ENCODE measurements at regions not wholly inside any gene's neighbourhood (a gene's known extent, or its start where the extent isn't known, plus 50 kb on each side); places are given as distances from the start of the nearest gene placed in this dataset.

GRCh38 chr5:167507463-167508233 is 783.8 kb upstream of the WWC1 start:
- no peak for DNase-seq

GRCh38 chr5:167509076-167509475 is 782.4 kb upstream of the WWC1 start:
- no peak for DNase-seq

GRCh38 chr5:167511276-167511675 is 780.2 kb upstream of the WWC1 start:
- no peak for DNase-seq

GRCh38 chr5:167512111-167512510 is 779.3 kb upstream of the WWC1 start:
- DNase-seq = no peak

GRCh38 chr5:167513381-167513780 is 778.1 kb upstream of the WWC1 start:
- no peak for DNase-seq

- no peak for DNase-seq
Observed at GRCh38 chr5:167514461-167514860, 777.0 kb upstream of the WWC1 start.

GRCh38 chr5:167525004-167525403 is 766.4 kb upstream of the WWC1 start:
- no peak for DNase-seq

- DNase-seq = no peak
Observed at GRCh38 chr5:167528651-167529050, 762.8 kb upstream of the WWC1 start.

- no peak for DNase-seq
Observed at GRCh38 chr5:167530548-167530947, 760.9 kb upstream of the WWC1 start.

- no peak for DNase-seq
Observed at GRCh38 chr5:167533814-167534795, 757.3 kb upstream of the WWC1 start.

- no peak for DNase-seq
Observed at GRCh38 chr5:167539747-167540146, 751.7 kb upstream of the WWC1 start.

GRCh38 chr5:167546270-167546669 is 745.2 kb upstream of the WWC1 start:
- DNase-seq = no peak

- DNase-seq = no peak
Observed at GRCh38 chr5:167552356-167552755, 739.1 kb upstream of the WWC1 start.

- no peak for DNase-seq
Observed at GRCh38 chr5:167553511-167553910, 737.9 kb upstream of the WWC1 start.

GRCh38 chr5:167554564-167555290 is 736.7 kb upstream of the WWC1 start:
- DNase-seq = no peak

- DNase-seq = no peak
Observed at GRCh38 chr5:167555565-167556166, 735.8 kb upstream of the WWC1 start.

GRCh38 chr5:167557359-167557758 is 734.1 kb upstream of the WWC1 start:
- DNase-seq = no peak

GRCh38 chr5:167561796-167562195 is 729.6 kb upstream of the WWC1 start:
- peak in 1 of 2 donors; percentile 19 for DNase-seq

GRCh38 chr5:167564275-167564674 is 727.2 kb upstream of the WWC1 start:
- DNase-seq = no peak

GRCh38 chr5:167565189-167565954 is 726.1 kb upstream of the WWC1 start:
- DNase-seq = no peak

- DNase-seq = no peak
Observed at GRCh38 chr5:167570431-167570830, 721.0 kb upstream of the WWC1 start.

- DNase-seq = no peak
Observed at GRCh38 chr5:167571824-167572223, 719.6 kb upstream of the WWC1 start.
